ENCODE measurements at regions not wholly inside any gene's neighbourhood (a gene's known extent, or its start where the extent isn't known, plus 50 kb on each side); places are given as distances from the start of the nearest gene placed in this dataset.

- Histone ChIP-seq H3K36me3 (ENCODE audit: control insufficient read depth in 4 of 4, insufficient read depth in 3 of 4, low read depth in 1 of 4, low read length in 3 of 4) (peaks cover 3 to 15% (median 7%) of the 10 kb centered on the region in 4 donors), H3K4me1 (ENCODE audit: control insufficient read depth in 4 of 4, insufficient read depth in 4 of 4, low read length in 3 of 4) (peaks cover 0 to 13% (median 4%) of the 10 kb centered on the region in 4 donors), H3K4me3 (ENCODE audit: low read depth in 1 of 3, low read length in 3 of 3) (no peak overlapping the region), H3K27ac (ENCODE audit: low read depth in 1 of 2, low read length in 2 of 2) (no peak overlapping the region), H3K9me3 (ENCODE audit: control insufficient read depth in 4 of 4, low read length in 3 of 4) (no peaks in the 10 kb centered on the region), H3K27me3 (ENCODE audit: control insufficient read depth in 4 of 4, insufficient read depth in 4 of 4, low read length in 3 of 4) (no peaks in the 10 kb centered on the region), H3K9ac (ENCODE audit: low read depth in 1 of 2, low read length in 2 of 2) (no peak overlapping the region)
- peak in 1 of 2 donors; percentile 45 for TF ChIP-seq RXRA (IDR thresholded peaks at IDR 0.05)
- TF ChIP-seq NR2F2 (IDR thresholded peaks at IDR 0.05), result no peak
- no peak for DNase-seq (ENCODE audit: low spot score)
- 86% methylated on average over 8 of the region's 8 CpGs for WGBS
Measured at GRCh38 chr22:25363474-25363873, 144.0 kb downstream of the CRYBB2 start.

DNA sequence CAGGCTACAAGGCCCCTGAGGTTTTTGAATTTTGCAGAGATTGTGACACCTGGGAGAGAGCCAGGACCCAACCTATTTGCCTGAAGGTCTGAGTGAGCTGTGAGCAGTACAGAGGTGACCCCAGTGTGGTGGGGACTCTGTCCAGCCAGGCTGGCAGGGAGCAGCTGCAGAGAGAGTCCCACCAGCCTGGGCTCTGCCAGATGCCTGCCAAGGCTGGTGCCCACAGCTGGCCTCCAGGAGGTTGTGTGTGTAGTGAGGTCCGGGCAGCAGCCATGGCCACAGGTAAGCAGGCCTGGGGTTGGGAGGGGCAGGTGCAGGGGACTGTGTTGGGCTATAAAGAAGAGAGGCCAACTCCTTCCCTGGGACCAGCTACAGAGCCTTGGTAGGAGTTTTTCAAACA, 144.8 kb downstream of the CRYBB2 start:
- peaks cover 3 to 10% (median 6%) of the 10 kb centered on the region in 4 donors for H3K36me3 ChIP-seq (ENCODE audit: control insufficient read depth in 4 of 4, insufficient read depth in 3 of 4, low read depth in 1 of 4, low read length in 3 of 4)
- 62% methylated on average over 1 of the region's 1 CpG for WGBS
- H3K4me3 ChIP-seq (ENCODE audit: low read depth in 1 of 3, low read length in 3 of 3), result no peak overlapping the region
- peaks cover 0 to 13% (median 4%) of the 10 kb centered on the region in 4 donors for H3K4me1 ChIP-seq (ENCODE audit: control insufficient read depth in 4 of 4, insufficient read depth in 4 of 4, low read length in 3 of 4)
- no peaks in the 10 kb centered on the region for H3K27me3 ChIP-seq (ENCODE audit: control insufficient read depth in 4 of 4, insufficient read depth in 4 of 4, low read length in 3 of 4)
- no peak for DNase-seq (ENCODE audit: low spot score)
- no peaks in the 10 kb centered on the region for H3K9me3 ChIP-seq (ENCODE audit: control insufficient read depth in 4 of 4, low read length in 3 of 4)
- no peak for TF ChIP-seq NR2F2 (IDR thresholded peaks at IDR 0.05)
- TF ChIP-seq HNF4A (conservative IDR thresholded peaks at IDR 0.05), result no peak
- no peak for TF ChIP-seq YY1 (IDR thresholded peaks at IDR 0.05)
- no peak for TF ChIP-seq GABPA (IDR thresholded peaks at IDR 0.05 in 1 of 2, conservative IDR thresholded peaks at IDR 0.05 in 1 of 2)
- TF ChIP-seq MAX (IDR thresholded peaks at IDR 0.05), result no peak
- TF ChIP-seq RAD21 (IDR thresholded peaks at IDR 0.05), result no peak
- TF ChIP-seq, protein P1, sequence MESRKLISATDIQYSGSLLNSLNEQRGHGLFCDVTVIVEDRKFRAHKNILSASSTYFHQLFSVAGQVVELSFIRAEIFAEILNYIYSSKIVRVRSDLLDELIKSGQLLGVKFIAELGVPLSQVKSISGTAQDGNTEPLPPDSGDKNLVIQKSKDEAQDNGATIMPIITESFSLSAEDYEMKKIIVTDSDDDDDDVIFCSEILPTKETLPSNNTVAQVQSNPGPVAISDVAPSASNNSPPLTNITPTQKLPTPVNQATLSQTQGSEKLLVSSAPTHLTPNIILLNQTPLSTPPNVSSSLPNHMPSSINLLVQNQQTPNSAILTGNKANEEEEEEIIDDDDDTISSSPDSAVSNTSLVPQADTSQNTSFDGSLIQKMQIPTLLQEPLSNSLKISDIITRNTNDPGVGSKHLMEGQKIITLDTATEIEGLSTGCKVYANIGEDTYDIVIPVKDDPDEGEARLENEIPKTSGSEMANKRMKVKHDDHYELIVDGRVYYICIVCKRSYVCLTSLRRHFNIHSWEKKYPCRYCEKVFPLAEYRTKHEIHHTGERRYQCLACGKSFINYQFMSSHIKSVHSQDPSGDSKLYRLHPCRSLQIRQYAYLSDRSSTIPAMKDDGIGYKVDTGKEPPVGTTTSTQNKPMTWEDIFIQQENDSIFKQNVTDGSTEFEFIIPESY (IDR thresholded peaks at IDR 0.05), result no peak
- TF ChIP-seq REST (IDR thresholded peaks at IDR 0.05), result no peak
- TF ChIP-seq FOXA2 (IDR thresholded peaks at IDR 0.05), result no peak
- TF ChIP-seq JUND (IDR thresholded peaks at IDR 0.05), result no peak
- no peak for TF ChIP-seq CTCF (IDR thresholded peaks at IDR 0.05; ENCODE audit: low read depth, low read length, missing input control)
- no peak for TF ChIP-seq SP1 (IDR thresholded peaks at IDR 0.05)
- TF ChIP-seq, protein P2, sequence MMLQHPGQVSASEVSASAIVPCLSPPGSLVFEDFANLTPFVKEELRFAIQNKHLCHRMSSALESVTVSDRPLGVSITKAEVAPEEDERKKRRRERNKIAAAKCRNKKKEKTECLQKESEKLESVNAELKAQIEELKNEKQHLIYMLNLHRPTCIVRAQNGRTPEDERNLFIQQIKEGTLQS (IDR thresholded peaks at IDR 0.05), result no peak
- no peak for TF ChIP-seq FOXA1 (IDR thresholded peaks at IDR 0.05)
- TF ChIP-seq TAF1 (conservative IDR thresholded peaks at IDR 0.05), result no peak
- no peak for TF ChIP-seq RXRA (IDR thresholded peaks at IDR 0.05)
- no peak for TF ChIP-seq EGR1 (IDR thresholded peaks at IDR 0.05; ENCODE audit: low read depth in 2 of 2)
- no peak for TF ChIP-seq HNF4G (IDR thresholded peaks at IDR 0.05)
- H3K27ac ChIP-seq (ENCODE audit: low read depth in 1 of 2, low read length in 2 of 2), result no peak overlapping the region
- no peak overlapping the region for H3K9ac ChIP-seq (ENCODE audit: low read depth in 1 of 2, low read length in 2 of 2)
